ENCODE measurements at regions not wholly inside any gene's neighbourhood (a gene's known extent, or its start where the extent isn't known, plus 50 kb on each side); places are given as distances from the start of the nearest gene placed in this dataset.

GRCh38 chr10:28778524-28778923 is 101.2 kb downstream of the BAMBI start:
- TF ChIP-seq YY1 (IDR thresholded peaks at IDR 0.05; ENCODE audit: insufficient read depth, insufficient read length) (no peak), SUZ12 (IDR thresholded peaks at IDR 0.05; ENCODE audit: extremely low read depth, insufficient read depth, insufficient read length) (no peak)
